ENCODE measurements at regions not wholly inside any gene's neighbourhood (a gene's known extent, or its start where the extent isn't known, plus 50 kb on each side); places are given as distances from the start of the nearest gene placed in this dataset.

DNA sequence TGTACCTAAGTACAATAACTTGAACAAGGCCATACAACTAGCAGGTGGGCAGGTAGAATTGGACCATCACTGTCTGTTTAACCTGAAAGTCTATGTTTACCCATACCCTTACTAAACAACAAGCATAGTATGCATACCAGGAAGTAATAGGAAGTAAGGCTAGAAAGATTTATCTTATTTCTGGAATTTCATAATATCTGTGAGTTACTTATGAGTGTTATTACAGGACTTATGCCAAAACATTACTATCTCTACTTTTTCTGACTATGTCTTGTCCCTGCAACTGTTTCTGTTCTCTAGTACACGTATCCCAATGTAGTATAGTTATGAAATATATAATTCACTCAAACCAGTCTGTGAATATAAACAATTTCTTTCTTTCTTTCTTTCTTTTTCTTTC lies 1400.8 kb upstream of the TENM4 start:
- Histone ChIP-seq H3K27ac (no peak overlapping the region), H3K36me3 (no peaks in the 10 kb centered on the region), H3K27me3 (no peaks in the 10 kb centered on the region), H3K4me1 (no peaks in the 10 kb centered on the region), H3K4me3 (no peak overlapping the region), H3K9me3 (no peaks in the 10 kb centered on the region)
- DNase-seq (no peak), ATAC-seq (ENCODE audit: low FRiP score in 2 of 2) (no peak)
- WGBS, 2 donors = 65 to 70% methylated on average over 1 of the region's 1 CpG
- TF ChIP-seq POLR2AphosphoS5 (IDR thresholded peaks at IDR 0.05) (no peak), EP300 (IDR thresholded peaks at IDR 0.05) (no peak), POLR2A (IDR thresholded peaks at IDR 0.05) (no peak)
- TF ChIP-seq, protein P1, sequence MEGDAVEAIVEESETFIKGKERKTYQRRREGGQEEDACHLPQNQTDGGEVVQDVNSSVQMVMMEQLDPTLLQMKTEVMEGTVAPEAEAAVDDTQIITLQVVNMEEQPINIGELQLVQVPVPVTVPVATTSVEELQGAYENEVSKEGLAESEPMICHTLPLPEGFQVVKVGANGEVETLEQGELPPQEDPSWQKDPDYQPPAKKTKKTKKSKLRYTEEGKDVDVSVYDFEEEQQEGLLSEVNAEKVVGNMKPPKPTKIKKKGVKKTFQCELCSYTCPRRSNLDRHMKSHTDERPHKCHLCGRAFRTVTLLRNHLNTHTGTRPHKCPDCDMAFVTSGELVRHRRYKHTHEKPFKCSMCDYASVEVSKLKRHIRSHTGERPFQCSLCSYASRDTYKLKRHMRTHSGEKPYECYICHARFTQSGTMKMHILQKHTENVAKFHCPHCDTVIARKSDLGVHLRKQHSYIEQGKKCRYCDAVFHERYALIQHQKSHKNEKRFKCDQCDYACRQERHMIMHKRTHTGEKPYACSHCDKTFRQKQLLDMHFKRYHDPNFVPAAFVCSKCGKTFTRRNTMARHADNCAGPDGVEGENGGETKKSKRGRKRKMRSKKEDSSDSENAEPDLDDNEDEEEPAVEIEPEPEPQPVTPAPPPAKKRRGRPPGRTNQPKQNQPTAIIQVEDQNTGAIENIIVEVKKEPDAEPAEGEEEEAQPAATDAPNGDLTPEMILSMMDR (IDR thresholded peaks at IDR 0.05) = no peak

DNA sequence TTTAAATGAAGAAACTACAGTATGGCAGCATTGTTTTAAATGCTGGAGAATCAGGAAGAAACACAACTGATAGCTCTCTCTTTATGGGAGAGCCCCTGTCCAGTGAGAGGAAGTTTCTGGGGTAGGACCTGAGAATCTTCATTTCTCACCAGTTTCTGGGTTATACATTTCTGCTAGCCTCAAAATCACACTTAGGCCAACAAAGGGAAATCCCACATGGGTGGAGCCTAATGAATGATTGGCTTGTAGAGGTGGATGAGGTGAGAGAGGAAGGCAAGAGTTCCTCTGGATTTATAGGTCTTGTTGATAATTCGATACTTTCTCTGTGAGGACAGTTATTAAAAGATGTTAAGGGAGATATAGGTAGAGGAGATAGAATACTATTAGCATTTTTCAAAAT lies 1397.3 kb upstream of the TENM4 start:
- H3K27me3 ChIP-seq = no peaks in the 10 kb centered on the region
- H3K27ac ChIP-seq = no peak overlapping the region
- H3K4me3 ChIP-seq = no peak overlapping the region
- no peaks in the 10 kb centered on the region for H3K9me3 ChIP-seq
- WGBS, 2 donors = 88 to 90% methylated on average over 1 of the region's 1 CpG
- H3K4me1 ChIP-seq = no peaks in the 10 kb centered on the region
- H3K36me3 ChIP-seq = no peaks in the 10 kb centered on the region
- ATAC-seq (ENCODE audit: low FRiP score in 2 of 2) (no peak), DNase-seq (no peak)
- TF ChIP-seq POLR2A (IDR thresholded peaks at IDR 0.05) = no peak
- TF ChIP-seq, protein P1 (IDR thresholded peaks at IDR 0.05) = no peak
- no peak for TF ChIP-seq EP300 (IDR thresholded peaks at IDR 0.05)
- TF ChIP-seq POLR2AphosphoS5 (IDR thresholded peaks at IDR 0.05) = no peak

DNA sequence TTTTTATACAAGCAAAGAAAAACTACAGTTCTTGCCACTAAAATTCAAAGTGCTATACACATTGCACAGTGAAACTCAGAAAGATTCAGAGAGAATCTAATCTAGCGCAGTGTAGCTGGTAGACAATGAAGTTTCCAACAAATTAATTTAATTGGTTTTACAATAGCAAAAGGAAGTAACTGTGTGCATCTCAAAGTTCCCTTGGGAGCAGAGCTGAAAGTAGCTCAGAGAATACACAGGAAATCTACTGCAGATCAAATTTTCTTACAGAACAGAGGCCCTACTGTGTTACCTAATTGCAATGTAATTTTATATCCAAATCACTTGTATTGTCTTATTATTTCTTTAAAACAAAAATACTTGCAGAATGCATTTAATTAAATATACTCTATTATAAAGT lies 1396.2 kb upstream of the TENM4 start:
- Histone ChIP-seq H3K27me3 (no peaks in the 10 kb centered on the region), H3K27ac (no peak overlapping the region), H3K9me3 (no peaks in the 10 kb centered on the region), H3K4me3 (no peak overlapping the region), H3K36me3 (no peaks in the 10 kb centered on the region), H3K4me1 (no peaks in the 10 kb centered on the region)
- DNase-seq (no peak), ATAC-seq (ENCODE audit: low FRiP score in 2 of 2) (no peak)
- 74 to 85% methylated on average over 1 of the region's 1 CpG for WGBS, 2 donors
- TF ChIP-seq POLR2AphosphoS5 (IDR thresholded peaks at IDR 0.05) (no peak), POLR2A (IDR thresholded peaks at IDR 0.05) (no peak), EP300 (IDR thresholded peaks at IDR 0.05) (no peak)
- TF ChIP-seq, protein P1 (IDR thresholded peaks at IDR 0.05) = no peak

DNA sequence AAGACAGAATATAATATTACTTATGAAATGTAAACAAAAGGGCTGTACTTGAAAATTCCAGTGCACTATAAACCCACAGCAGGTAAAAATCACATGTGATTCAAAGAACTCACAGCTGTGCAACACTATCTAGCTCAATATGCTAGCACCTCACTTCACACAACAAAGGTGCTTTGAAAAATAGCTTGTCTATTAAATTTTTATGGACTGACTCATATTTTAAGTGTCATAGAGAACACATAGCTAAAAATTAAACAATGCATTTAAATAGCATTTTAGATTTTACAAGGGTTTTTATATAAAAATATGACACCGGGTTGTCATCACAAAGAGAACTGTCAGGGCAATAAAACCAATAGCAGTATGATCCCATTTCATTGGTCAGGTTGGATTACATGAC lies 1390.5 kb upstream of the TENM4 start:
- no peaks in the 10 kb centered on the region for H3K4me1 ChIP-seq
- no peak for DNase-seq
- no peak for ATAC-seq (ENCODE audit: low FRiP score in 2 of 2)

DNA sequence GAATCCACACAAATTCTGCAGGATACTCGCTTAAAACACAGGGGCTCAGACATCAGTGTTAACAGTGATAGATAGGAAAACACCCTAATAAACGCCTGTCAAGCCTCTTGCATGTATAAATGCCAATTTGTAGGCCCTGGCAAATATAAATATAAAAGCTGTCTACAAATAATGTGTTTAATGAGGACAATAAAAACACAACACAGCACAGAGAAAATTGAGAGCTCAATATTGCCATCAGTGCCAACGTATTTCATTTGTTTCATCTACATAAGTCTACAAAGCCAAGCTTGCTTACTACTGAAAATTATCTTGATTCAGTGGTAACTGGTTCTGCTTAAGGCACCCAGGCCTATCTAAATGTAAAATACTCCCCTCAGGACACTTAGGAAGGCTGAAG lies 1387.0 kb upstream of the TENM4 start:
- no peak for DNase-seq
- no peak for ATAC-seq (ENCODE audit: low FRiP score in 2 of 2)
- TF ChIP-seq POLR2AphosphoS5 (IDR thresholded peaks at IDR 0.05) (no peak), POLR2A (IDR thresholded peaks at IDR 0.05) (no peak), EP300 (IDR thresholded peaks at IDR 0.05) (no peak)
- TF ChIP-seq, protein P1 (IDR thresholded peaks at IDR 0.05) = no peak
- H3K4me3 ChIP-seq = no peak overlapping the region
- no peak overlapping the region for H3K27ac ChIP-seq
- no peaks in the 10 kb centered on the region for H3K36me3 ChIP-seq
- no peaks in the 10 kb centered on the region for H3K27me3 ChIP-seq
- H3K4me1 ChIP-seq = no peaks in the 10 kb centered on the region
- no peaks in the 10 kb centered on the region for H3K9me3 ChIP-seq
- WGBS, 2 donors = 75 to 77% methylated on average over 3 of the region's 3 CpGs

More for the DNA sequence above, 1390.5 kb upstream of the TENM4 start:
- no peaks in the 10 kb centered on the region for H3K9me3 ChIP-seq
- no peaks in the 10 kb centered on the region for H3K36me3 ChIP-seq
- H3K4me3 ChIP-seq = no peak overlapping the region
- no peaks in the 10 kb centered on the region for H3K27me3 ChIP-seq
- TF ChIP-seq EP300 (IDR thresholded peaks at IDR 0.05) = no peak
- TF ChIP-seq POLR2AphosphoS5 (IDR thresholded peaks at IDR 0.05) = no peak
- no peak for TF ChIP-seq POLR2A (IDR thresholded peaks at IDR 0.05)
- TF ChIP-seq, protein P1 (IDR thresholded peaks at IDR 0.05) = no peak
- WGBS, 2 donors = 92 to 100% methylated on average over 1 of the region's 1 CpG
- no peak overlapping the region for H3K27ac ChIP-seq
